ENCODE measurements at regions not wholly inside any gene's neighbourhood (a gene's known extent, or its start where the extent isn't known, plus 50 kb on each side); places are given as distances from the start of the nearest gene placed in this dataset.

DNA sequence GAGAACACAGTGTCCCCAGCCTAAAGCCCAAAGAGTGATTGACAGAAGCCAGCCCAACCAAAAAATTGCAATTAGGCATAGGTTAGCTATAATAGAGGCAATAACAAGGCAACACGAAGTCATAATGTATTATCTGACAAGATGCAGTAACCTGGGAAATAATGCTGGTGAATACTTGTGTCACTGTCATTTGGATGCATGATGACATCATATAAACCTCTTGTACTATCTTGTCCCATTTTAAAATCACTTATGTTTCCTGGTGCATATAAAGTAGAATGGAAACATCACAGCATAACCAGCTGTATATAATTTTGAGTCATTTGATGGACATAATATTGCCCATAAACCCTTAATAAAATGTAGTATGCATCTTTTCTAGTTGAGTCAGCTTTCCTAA lies 1138.3 kb upstream of the LRRTM3 start:
- no peaks in the 10 kb centered on the region for H3K27me3 ChIP-seq (ENCODE audit: insufficient read depth, low read length)

DNA sequence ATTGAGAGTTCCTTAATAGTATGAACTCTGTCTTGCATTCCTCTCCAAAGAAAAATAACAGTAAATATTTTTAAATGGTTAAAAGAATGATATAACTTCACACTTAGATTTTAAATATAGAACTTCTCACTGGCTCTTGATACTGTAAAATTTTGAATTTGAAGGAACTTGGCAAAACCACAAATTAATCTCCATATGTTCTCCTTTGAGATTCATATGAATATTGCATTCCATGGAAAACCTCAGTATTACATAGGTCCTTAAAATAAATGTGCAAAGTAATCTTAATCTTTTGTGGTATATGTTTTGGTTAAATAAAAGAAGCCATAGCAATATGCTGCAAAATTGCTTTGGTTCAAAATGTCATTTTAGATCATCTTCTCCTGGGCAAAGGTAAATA lies 1137.6 kb upstream of the LRRTM3 start:
- Histone ChIP-seq H3K4me2 (ENCODE audit: low read length) (no peak overlapping the region), H3K4me3 (ENCODE audit: low read depth, low read length, poor library complexity, severe bottlenecking) (no peak overlapping the region), H3K4me1 (ENCODE audit: insufficient read depth, low read length, severe bottlenecking) (no peaks in the 10 kb centered on the region), H2AFZ (ENCODE audit: low read length) (no peak overlapping the region), H3F3A (ENCODE audit: insufficient read depth, low read length) (no peaks in the 10 kb centered on the region), H3K27ac (ENCODE audit: low read depth, low read length, poor library complexity, severe bottlenecking) (no peak overlapping the region), H3K9me2 (ENCODE audit: low read depth, low read length) (no peaks in the 10 kb centered on the region), H3K9ac (ENCODE audit: low read length) (no peak overlapping the region), H3K27me3 (ENCODE audit: insufficient read depth, low read length) (no peaks in the 10 kb centered on the region), H3K9me3 (ENCODE audit: low read length) (no peaks in the 10 kb centered on the region), H3K36me3 (ENCODE audit: insufficient read depth, low read length) (no peaks in the 10 kb centered on the region), H4K20me1 (ENCODE audit: insufficient read depth, low read length) (no peaks in the 10 kb centered on the region), H3K79me2 (ENCODE audit: insufficient read depth, low read length) (no peaks in the 10 kb centered on the region)
- TF ChIP-seq EZH2 (IDR thresholded peaks at IDR 0.05; ENCODE audit: borderline replicate concordance, low read length) = no peak
- TF ChIP-seq, protein P1, sequence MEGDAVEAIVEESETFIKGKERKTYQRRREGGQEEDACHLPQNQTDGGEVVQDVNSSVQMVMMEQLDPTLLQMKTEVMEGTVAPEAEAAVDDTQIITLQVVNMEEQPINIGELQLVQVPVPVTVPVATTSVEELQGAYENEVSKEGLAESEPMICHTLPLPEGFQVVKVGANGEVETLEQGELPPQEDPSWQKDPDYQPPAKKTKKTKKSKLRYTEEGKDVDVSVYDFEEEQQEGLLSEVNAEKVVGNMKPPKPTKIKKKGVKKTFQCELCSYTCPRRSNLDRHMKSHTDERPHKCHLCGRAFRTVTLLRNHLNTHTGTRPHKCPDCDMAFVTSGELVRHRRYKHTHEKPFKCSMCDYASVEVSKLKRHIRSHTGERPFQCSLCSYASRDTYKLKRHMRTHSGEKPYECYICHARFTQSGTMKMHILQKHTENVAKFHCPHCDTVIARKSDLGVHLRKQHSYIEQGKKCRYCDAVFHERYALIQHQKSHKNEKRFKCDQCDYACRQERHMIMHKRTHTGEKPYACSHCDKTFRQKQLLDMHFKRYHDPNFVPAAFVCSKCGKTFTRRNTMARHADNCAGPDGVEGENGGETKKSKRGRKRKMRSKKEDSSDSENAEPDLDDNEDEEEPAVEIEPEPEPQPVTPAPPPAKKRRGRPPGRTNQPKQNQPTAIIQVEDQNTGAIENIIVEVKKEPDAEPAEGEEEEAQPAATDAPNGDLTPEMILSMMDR (IDR thresholded peaks at IDR 0.05; ENCODE audit: low read length) = no peak

More for the DNA sequence above, 1138.3 kb upstream of the LRRTM3 start:
- Histone ChIP-seq H3F3A (ENCODE audit: insufficient read depth, low read length) (no peaks in the 10 kb centered on the region), H2AFZ (ENCODE audit: low read length) (no peak overlapping the region), H4K20me1 (ENCODE audit: insufficient read depth, low read length) (no peaks in the 10 kb centered on the region), H3K79me2 (ENCODE audit: insufficient read depth, low read length) (no peaks in the 10 kb centered on the region), H3K4me1 (ENCODE audit: insufficient read depth, low read length, severe bottlenecking) (no peaks in the 10 kb centered on the region), H3K9me2 (ENCODE audit: low read depth, low read length) (no peaks in the 10 kb centered on the region), H3K27ac (ENCODE audit: low read depth, low read length, poor library complexity, severe bottlenecking) (no peak overlapping the region), H3K4me2 (ENCODE audit: low read length) (no peak overlapping the region), H3K36me3 (ENCODE audit: insufficient read depth, low read length) (no peaks in the 10 kb centered on the region), H3K9me3 (ENCODE audit: low read length) (no peaks in the 10 kb centered on the region), H3K4me3 (ENCODE audit: low read depth, low read length, poor library complexity, severe bottlenecking) (no peak overlapping the region), H3K9ac (ENCODE audit: low read length) (no peak overlapping the region)
- TF ChIP-seq, protein P1 (IDR thresholded peaks at IDR 0.05; ENCODE audit: low read length) = no peak
- TF ChIP-seq EZH2 (IDR thresholded peaks at IDR 0.05; ENCODE audit: borderline replicate concordance, low read length) = no peak

DNA sequence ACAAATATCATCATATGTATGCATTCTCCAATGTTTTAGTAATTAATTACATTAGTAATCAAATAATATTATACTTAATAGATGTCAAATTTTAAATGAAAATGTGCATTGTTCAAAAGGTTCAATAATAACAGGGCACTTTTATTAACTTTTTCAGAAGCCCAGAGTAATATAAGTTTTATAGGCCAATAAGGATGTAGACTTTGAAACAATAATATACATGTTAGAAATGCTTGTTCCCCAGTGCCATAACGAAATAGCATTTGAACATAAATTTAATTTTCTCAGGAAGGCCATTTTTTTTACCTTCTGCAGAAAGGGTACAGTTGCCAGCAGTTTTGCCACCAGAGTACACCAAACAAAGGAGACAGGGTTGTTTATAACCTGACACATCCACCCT lies 1133.9 kb upstream of the LRRTM3 start:
- Histone ChIP-seq H3K79me2 (ENCODE audit: insufficient read depth, low read length) (no peaks in the 10 kb centered on the region), H3K9me3 (ENCODE audit: low read length) (no peaks in the 10 kb centered on the region), H3F3A (ENCODE audit: insufficient read depth, low read length) (no peaks in the 10 kb centered on the region), H3K27ac (ENCODE audit: low read depth, low read length, poor library complexity, severe bottlenecking) (no peak overlapping the region), H3K4me1 (ENCODE audit: insufficient read depth, low read length, severe bottlenecking) (no peaks in the 10 kb centered on the region), H3K9ac (ENCODE audit: low read length) (no peak overlapping the region), H3K4me2 (ENCODE audit: low read length) (no peak overlapping the region), H3K9me2 (ENCODE audit: low read depth, low read length) (no peaks in the 10 kb centered on the region), H3K4me3 (ENCODE audit: low read depth, low read length, poor library complexity, severe bottlenecking) (no peak overlapping the region), H4K20me1 (ENCODE audit: insufficient read depth, low read length) (no peaks in the 10 kb centered on the region), H3K36me3 (ENCODE audit: insufficient read depth, low read length) (no peaks in the 10 kb centered on the region), H2AFZ (ENCODE audit: low read length) (no peak overlapping the region), H3K27me3 (ENCODE audit: insufficient read depth, low read length) (no peaks in the 10 kb centered on the region)
- no peak for TF ChIP-seq EZH2 (IDR thresholded peaks at IDR 0.05; ENCODE audit: borderline replicate concordance, low read length)
- TF ChIP-seq, protein P1 (IDR thresholded peaks at IDR 0.05; ENCODE audit: low read length) = no peak
